ENCODE measurements at regions not wholly inside any gene's neighbourhood (a gene's known extent, or its start where the extent isn't known, plus 50 kb on each side); places are given as distances from the start of the nearest gene placed in this dataset.

DNA sequence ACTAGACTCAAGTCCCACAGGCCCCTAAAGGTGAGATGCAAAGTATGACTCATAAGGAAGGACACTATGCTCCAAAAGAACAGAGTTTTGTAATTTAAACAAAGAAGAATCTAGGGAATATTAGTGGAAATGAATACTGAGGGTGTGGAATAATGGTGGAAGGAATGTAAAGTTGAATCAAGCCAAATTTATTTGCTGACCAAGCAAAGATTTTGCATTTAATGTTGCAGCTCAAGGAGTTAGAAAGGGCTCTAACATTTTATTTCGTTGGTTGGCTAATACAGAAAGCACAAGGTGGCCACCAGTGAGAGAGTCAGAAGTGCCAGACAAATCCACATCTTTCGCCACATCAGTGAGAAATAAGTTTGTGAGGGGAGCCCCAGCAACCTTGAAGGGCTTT is 550.3 kb downstream of the FOXG1 start:
- TF ChIP-seq, protein P1, sequence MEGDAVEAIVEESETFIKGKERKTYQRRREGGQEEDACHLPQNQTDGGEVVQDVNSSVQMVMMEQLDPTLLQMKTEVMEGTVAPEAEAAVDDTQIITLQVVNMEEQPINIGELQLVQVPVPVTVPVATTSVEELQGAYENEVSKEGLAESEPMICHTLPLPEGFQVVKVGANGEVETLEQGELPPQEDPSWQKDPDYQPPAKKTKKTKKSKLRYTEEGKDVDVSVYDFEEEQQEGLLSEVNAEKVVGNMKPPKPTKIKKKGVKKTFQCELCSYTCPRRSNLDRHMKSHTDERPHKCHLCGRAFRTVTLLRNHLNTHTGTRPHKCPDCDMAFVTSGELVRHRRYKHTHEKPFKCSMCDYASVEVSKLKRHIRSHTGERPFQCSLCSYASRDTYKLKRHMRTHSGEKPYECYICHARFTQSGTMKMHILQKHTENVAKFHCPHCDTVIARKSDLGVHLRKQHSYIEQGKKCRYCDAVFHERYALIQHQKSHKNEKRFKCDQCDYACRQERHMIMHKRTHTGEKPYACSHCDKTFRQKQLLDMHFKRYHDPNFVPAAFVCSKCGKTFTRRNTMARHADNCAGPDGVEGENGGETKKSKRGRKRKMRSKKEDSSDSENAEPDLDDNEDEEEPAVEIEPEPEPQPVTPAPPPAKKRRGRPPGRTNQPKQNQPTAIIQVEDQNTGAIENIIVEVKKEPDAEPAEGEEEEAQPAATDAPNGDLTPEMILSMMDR (IDR thresholded peaks at IDR 0.05): no peak
- no peak for TF ChIP-seq EP300 (IDR thresholded peaks at IDR 0.05)

Measured in suprapubic skin (tissue), 3 donors.